Heart right ventricle (tissue), 16 donors: ENCODE measurements at regions not wholly inside any gene's neighbourhood (a gene's known extent, or its start where the extent isn't known, plus 50 kb on each side); places are given as distances from the start of the nearest gene placed in this dataset.
"Not testable (repeated sequence)": the region's sequence is repeated elsewhere in the genome, so short reads cannot be mapped to it uniquely, and the experiment has no call there.

Experiments used
- ATAC-seq, 8 donors: fragments of 200-7000 bp; cut with Tn5 transposase; one replicate each; pipeline ENCODE4 v1.9.1; 2020; ENCODE audit warnings: mild to moderate bottlenecking in 8 of 8, moderate library complexity in 8 of 8, moderate number of reproducible peaks in 1 of 8
- DNase-seq, 2 donors: peaks; one replicate each; pipeline ENCODE4 v3.0.0-alpha.2; 2020
- H3K27ac ChIP-seq, 10 donors: fragments of 200-600 bp; sonication (generic) in 2 of 10; one replicate each; pipeline versions ENCODE4 v1.5.0 to v1.8.0; 2020 to 2022; ENCODE audit warnings: mild to moderate bottlenecking in 3 of 10
- H3K27me3 ChIP-seq, 7 donors: fragments of 200-600 bp; one replicate each; pipeline ENCODE4 v1.8.0; 2021 to 2022; ENCODE audit warnings: mild to moderate bottlenecking in 2 of 7
- H3K36me3 ChIP-seq, 9 donors: fragments of 200-600 bp; sonication (generic) in 1 of 9; one replicate each; pipeline versions ENCODE4 v1.5.0 to v1.8.0; 2020 to 2022; ENCODE audit warnings: mild to moderate bottlenecking in 2 of 9
- H3K4me1 ChIP-seq, 9 donors: fragments of 200-600 bp; sonication (generic) in 1 of 9; one replicate each; pipeline versions ENCODE4 v1.5.0 to v1.8.0; 2020 to 2022; ENCODE audit warnings: mild to moderate bottlenecking in 4 of 9
- H3K4me3 ChIP-seq, 10 donors: fragments of 200-600 bp; sonication (generic) in 2 of 10; one replicate each; pipeline versions ENCODE4 v1.5.0 to v1.8.0; 2020 to 2022; ENCODE audit warnings: mild to moderate bottlenecking in 7 of 10, moderate library complexity in 2 of 10
- H3K9me3 ChIP-seq, 11 donors: fragments of 200-600 bp in 10 of 11; sonication (generic) in 2 of 11; one replicate each; pipeline versions ENCODE4 v1.5.0 to v1.8.0; 2013 to 2022; ENCODE audit warnings: mild to moderate bottlenecking in 2 of 11, control low read depth in 1 of 11, moderate library complexity in 1 of 11
- WGBS, 2 donors: extraction: QIAGEN DNeasy Blood & Tissue Kit; methylation state at CpG; one replicate each; pipeline ENCODE4 v1.1.7; 2013; ENCODE audit warnings: inconsistent platforms in 1 of 2; 5-methylcytosine and 5-hydroxymethylcytosine counted together
- intact Hi-C, 10 donors: fragments of 100-400 bp; cut with DNase I; formaldehyde crosslinking; loops; one replicate each; pipeline versions ENCODE4 v1.11.1 to v1.14.2; 2022
- TF ChIP-seq, protein P1 (sequence below), 9 donors: fragments of 200-600 bp; sonication (generic) in 2 of 9; IDR thresholded peaks; one replicate each; pipeline versions ENCODE4 v1.5.0 to v1.8.0; 2021 to 2022; ENCODE audit warnings: antibody characterized with exemption in 9 of 9, mild to moderate bottlenecking in 5 of 9, moderate library complexity in 1 of 9
- donor health status: Arrhythmogenic right ventricular cardiomyopathy.
- donor health status: ischemic (EF 13 %, LVEDD 7.1; RV severe dilation, severe dysfunction).
- donor health status: healthy with polysubstance abuse.
- donor health status: DM: no; HTN: yes; CAD: no.
- donor health status: DM: no; HTN: no; CAD: no.
- donor health status: ischemic (EF 25% LVEDD 6.9; RV normal size, moderate dysfunction).
- donor health status: ischemic (EF 25% LVEDD 5.7; RV mildly dilated, moderate dysfunction).
- donor health status: healthy.
- donor health status: DM: yes; HTN: yes; CAD: no.
- donor health status: Ischemic cardiomyopathy.
- donor health status: ischemic (EF 35%, LVEDD 5.7; RV mildly dilated, moderate dysfunction).
- donor health status: nonischemic (EF 11% LVEDD 7.7; RV severe dilation, severe dysfunction).
- donor health status: DM: yes; HTN: yes; CAD: no.
- donor health status: PGD.
- donor health status: ischemic (EF 29% LVEDD 5.4; RV normal size, mild dysfunction).
- donor health status: nonischemic (EF 23%, LVEDD 6.1; RV moderate dilation, normal function).

DNA sequence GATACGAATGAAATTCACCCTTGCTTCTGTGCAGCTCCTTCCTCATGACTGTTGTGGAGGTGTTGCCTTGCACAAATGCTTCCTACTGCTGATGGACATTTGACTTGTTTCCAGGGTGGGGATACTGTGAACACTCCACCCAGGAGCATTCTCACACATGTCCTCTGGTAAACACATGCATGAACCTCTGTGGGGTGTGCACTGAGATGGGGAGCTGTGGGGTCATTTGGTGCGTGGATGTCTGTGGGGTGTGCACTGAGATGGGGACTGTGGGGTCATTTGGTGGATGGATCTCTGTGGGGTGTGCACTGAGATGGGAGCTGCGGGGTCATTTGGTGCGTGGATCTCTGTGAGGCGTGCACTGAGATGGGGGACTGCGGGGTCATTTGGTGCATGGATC is 72.9 kb upstream of the IRX4 start:
- H3K36me3 ChIP-seq = no peaks in the 10 kb centered on the region
- WGBS, 2 donors = 96 to 97% methylated on average over 6 of the region's 6 CpGs
- H3K4me3 ChIP-seq = no peak overlapping the region
- H3K27me3 ChIP-seq = peaks cover 0 to 15% (median 0%) of the 10 kb centered on the region in 7 donors
- no peak for ATAC-seq
- H3K27ac ChIP-seq = no peak overlapping the region
- no peaks in the 10 kb centered on the region for H3K4me1 ChIP-seq
- no peaks in the 10 kb centered on the region for H3K9me3 ChIP-seq
- DNase-seq = no peak
- intact Hi-C loops = no loop called here
- TF ChIP-seq, protein P1, sequence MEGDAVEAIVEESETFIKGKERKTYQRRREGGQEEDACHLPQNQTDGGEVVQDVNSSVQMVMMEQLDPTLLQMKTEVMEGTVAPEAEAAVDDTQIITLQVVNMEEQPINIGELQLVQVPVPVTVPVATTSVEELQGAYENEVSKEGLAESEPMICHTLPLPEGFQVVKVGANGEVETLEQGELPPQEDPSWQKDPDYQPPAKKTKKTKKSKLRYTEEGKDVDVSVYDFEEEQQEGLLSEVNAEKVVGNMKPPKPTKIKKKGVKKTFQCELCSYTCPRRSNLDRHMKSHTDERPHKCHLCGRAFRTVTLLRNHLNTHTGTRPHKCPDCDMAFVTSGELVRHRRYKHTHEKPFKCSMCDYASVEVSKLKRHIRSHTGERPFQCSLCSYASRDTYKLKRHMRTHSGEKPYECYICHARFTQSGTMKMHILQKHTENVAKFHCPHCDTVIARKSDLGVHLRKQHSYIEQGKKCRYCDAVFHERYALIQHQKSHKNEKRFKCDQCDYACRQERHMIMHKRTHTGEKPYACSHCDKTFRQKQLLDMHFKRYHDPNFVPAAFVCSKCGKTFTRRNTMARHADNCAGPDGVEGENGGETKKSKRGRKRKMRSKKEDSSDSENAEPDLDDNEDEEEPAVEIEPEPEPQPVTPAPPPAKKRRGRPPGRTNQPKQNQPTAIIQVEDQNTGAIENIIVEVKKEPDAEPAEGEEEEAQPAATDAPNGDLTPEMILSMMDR (IDR thresholded peaks at IDR 0.05) = no peak

DNA sequence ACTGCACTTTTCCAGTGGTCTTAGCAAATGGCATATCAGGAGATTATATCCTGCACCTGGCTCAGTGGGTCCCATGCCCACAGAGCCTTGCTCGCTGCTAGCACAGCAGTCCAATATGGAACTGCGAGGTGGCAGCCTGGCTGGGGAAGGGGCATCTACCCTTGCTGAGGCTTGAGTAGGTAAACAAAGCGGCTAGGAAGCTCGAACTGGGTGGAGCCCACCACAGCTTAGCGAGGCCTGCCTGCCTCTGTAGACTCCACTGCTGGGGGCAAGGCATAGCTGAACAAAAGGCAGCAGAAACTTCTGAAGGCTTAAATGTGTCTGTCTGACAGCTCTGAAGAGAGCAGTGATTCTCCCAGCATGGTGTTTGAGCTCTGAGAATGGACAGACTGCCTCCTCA is 71.0 kb upstream of the IRX4 start:
- H3K4me1 ChIP-seq = peaks cover 0 to 11% (median 4%) of the 10 kb centered on the region in 9 donors
- ATAC-seq, intact Hi-C loops, H3K36me3 ChIP-seq, H3K9me3 ChIP-seq, H3K4me3 ChIP-seq, DNase-seq, H3K27ac ChIP-seq: not testable (repeated sequence)
- peaks cover 0 to 15% (median 0%) of the 10 kb centered on the region in 7 donors for H3K27me3 ChIP-seq
- WGBS, 2 donors = 84 to 91% methylated on average over 5 of the region's 5 CpGs

GRCh38 chr5:1952444-1953099 is 69.8 kb upstream of the IRX4 start:
- DNase-seq = no peak
- no peak overlapping the region for H3K27ac ChIP-seq
- no peaks in the 10 kb centered on the region for H3K9me3 ChIP-seq
- H3K27me3 ChIP-seq = peaks cover 0 to 15% (median 0%) of the 10 kb centered on the region in 7 donors
- H3K4me1 ChIP-seq = peaks cover 0 to 20% (median 11%) of the 10 kb centered on the region in 9 donors
- H3K4me3 ChIP-seq = no peak overlapping the region
- TF ChIP-seq, protein P1 (IDR thresholded peaks at IDR 0.05) = no peak
- no peaks in the 10 kb centered on the region for H3K36me3 ChIP-seq
- no peak for ATAC-seq
- intact Hi-C loops = no loop called here
- 45 to 58% methylated on average over 20 of the region's 20 CpGs for WGBS, 2 donors

GRCh38 chr5:1952021-1952420 is 69.3 kb upstream of the IRX4 start:
- DNase-seq (no peak), ATAC-seq (no peak)
- Histone ChIP-seq H3K9me3 (no peaks in the 10 kb centered on the region), H3K27me3 (peaks cover 0 to 15% (median 0%) of the 10 kb centered on the region in 7 donors), H3K4me3 (no peak overlapping the region), H3K27ac (no peak overlapping the region), H3K36me3 (no peaks in the 10 kb centered on the region), H3K4me1 (peaks cover 0 to 24% (median 11%) of the 10 kb centered on the region in 9 donors)
- WGBS, 2 donors = 65 to 76% methylated on average over 8 of the region's 8 CpGs
- intact Hi-C loops = no loop called here
- TF ChIP-seq, protein P1 (IDR thresholded peaks at IDR 0.05) = no peak

DNA sequence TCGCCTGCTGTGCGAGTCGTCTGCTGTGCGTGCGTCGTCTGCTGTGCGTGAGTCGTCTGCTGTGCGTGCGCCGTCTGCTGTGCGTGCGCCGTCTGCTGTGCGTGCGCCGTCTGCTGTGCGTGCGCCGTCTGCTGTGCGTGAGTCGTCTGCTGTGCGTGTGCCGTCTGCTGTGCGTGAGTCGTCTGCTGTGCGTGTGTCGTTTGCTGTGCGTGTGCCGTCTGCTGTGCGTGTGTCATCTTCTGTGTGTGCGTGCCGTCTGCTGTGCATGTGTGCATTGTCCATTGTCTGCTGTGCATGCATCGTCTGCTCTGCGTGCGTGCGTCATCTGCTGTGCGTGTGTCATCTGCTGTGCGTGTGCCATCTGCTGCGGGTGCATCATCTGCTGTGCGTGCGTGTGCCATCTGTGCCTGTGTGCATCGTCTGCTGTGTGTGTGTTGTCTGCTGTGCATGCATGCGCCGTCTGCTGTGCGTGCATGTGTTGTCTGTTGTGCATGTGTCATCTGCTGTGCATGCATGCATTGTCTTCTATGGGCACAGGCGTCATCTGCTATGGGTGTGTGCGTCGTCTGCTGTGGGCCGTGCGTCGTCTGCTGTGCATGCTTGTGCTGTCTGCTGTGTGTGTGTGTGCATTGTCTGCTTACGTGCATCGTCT is 68.6 kb upstream of the IRX4 start:
- DNase-seq (no peak), ATAC-seq (no peak)
- TF ChIP-seq, protein P1 (IDR thresholded peaks at IDR 0.05) = no peak
- WGBS, 2 donors = 96% methylated on average over 54 of the region's 54 CpGs
- Histone ChIP-seq H3K4me1 (peaks cover 0 to 30% (median 14%) of the 10 kb centered on the region in 9 donors), H3K27ac (no peak overlapping the region), H3K27me3 (peaks cover 0 to 15% (median 0%) of the 10 kb centered on the region in 7 donors), H3K36me3 (no peaks in the 10 kb centered on the region), H3K4me3 (no peak overlapping the region), H3K9me3 (no peaks in the 10 kb centered on the region)
- intact Hi-C loops = no loop called here
